ENCODE measurements at regions not wholly inside any gene's neighbourhood (a gene's known extent, or its start where the extent isn't known, plus 50 kb on each side); places are given as distances from the start of the nearest gene placed in this dataset.

- Histone ChIP-seq H3K4me3 (no peak overlapping the region), H3K4me1 (peaks cover 7 to 9% of the 10 kb centered on the region in 2 donors), H3K9me3 (no peaks in the 10 kb centered on the region), H3K36me3 (no peaks in the 10 kb centered on the region), H3K27ac (no peak overlapping the region), H3K27me3 (no peaks in the 10 kb centered on the region)
- intact Hi-C loops (cut with DNase I; ENCODE audit: low total_unique reads): no loop called here
- DNase-seq (ENCODE audit: low spot score in 2 of 2): no peak
- TF ChIP-seq POLR2AphosphoS5 (IDR thresholded peaks at IDR 0.05) (no peak), POLR2A (IDR thresholded peaks at IDR 0.05) (no peak), CTCF (IDR thresholded peaks at IDR 0.05) (no peak)
These were observed 107.5 kb downstream of the NOG start for GRCh38 chr17:56700919-56701420.

GRCh38 chr17:56707312-56708219 is 114.1 kb downstream of the NOG start:
- Histone ChIP-seq H3K4me1 (no peaks in the 10 kb centered on the region), H3K27me3 (no peaks in the 10 kb centered on the region), H3K27ac (no peak overlapping the region), H3K9me3 (no peaks in the 10 kb centered on the region), H3K4me3 (no peak overlapping the region), H3K36me3 (no peaks in the 10 kb centered on the region)
- no peak for DNase-seq (ENCODE audit: low spot score in 2 of 2)
- intact Hi-C loops (cut with DNase I; ENCODE audit: low total_unique reads): no loop called here
- TF ChIP-seq POLR2A (IDR thresholded peaks at IDR 0.05) (no peak), CTCF (IDR thresholded peaks at IDR 0.05) (no peak), POLR2AphosphoS5 (IDR thresholded peaks at IDR 0.05) (no peak)

GRCh38 chr17:56708220-56708558 is 114.7 kb downstream of the NOG start:
- intact Hi-C loops (cut with DNase I; ENCODE audit: low total_unique reads): no loop called here
- Histone ChIP-seq H3K27ac (no peak overlapping the region), H3K27me3 (no peaks in the 10 kb centered on the region), H3K36me3 (no peaks in the 10 kb centered on the region), H3K4me1 (no peaks in the 10 kb centered on the region), H3K9me3 (no peaks in the 10 kb centered on the region), H3K4me3 (no peak overlapping the region)
- DNase-seq (ENCODE audit: low spot score in 2 of 2): no peak
- TF ChIP-seq POLR2AphosphoS5 (IDR thresholded peaks at IDR 0.05): no peak
- TF ChIP-seq CTCF (IDR thresholded peaks at IDR 0.05): no peak
- TF ChIP-seq POLR2A (IDR thresholded peaks at IDR 0.05): no peak

- Histone ChIP-seq H3K4me3 (no peak overlapping the region), H3K4me1 (no peaks in the 10 kb centered on the region), H3K9me3 (no peaks in the 10 kb centered on the region), H3K27ac (no peak overlapping the region), H3K27me3 (no peaks in the 10 kb centered on the region), H3K36me3 (no peaks in the 10 kb centered on the region)
- DNase-seq (ENCODE audit: low spot score in 2 of 2): no peak
- TF ChIP-seq CTCF (IDR thresholded peaks at IDR 0.05) (no peak), POLR2A (IDR thresholded peaks at IDR 0.05) (no peak), POLR2AphosphoS5 (IDR thresholded peaks at IDR 0.05) (no peak)
- intact Hi-C loops (cut with DNase I; ENCODE audit: low total_unique reads): no loop called here
These were observed 115.3 kb downstream of the NOG start for GRCh38 chr17:56708670-56709410.

- TF ChIP-seq POLR2A (IDR thresholded peaks at IDR 0.05): no peak
- no peak for TF ChIP-seq POLR2AphosphoS5 (IDR thresholded peaks at IDR 0.05)
- TF ChIP-seq CTCF (IDR thresholded peaks at IDR 0.05): no peak
- Histone ChIP-seq H3K27me3 (no peaks in the 10 kb centered on the region), H3K4me1 (no peaks in the 10 kb centered on the region), H3K9me3 (no peaks in the 10 kb centered on the region), H3K27ac (no peak overlapping the region), H3K4me3 (no peak overlapping the region), H3K36me3 (no peaks in the 10 kb centered on the region)
- DNase-seq (ENCODE audit: low spot score in 2 of 2): no peak
- intact Hi-C loops (cut with DNase I; ENCODE audit: low total_unique reads): no loop called here
These were observed 117.5 kb downstream of the NOG start for GRCh38 chr17:56710986-56711385.
